Adrenal gland (tissue), 9 donors: ENCODE measurements at regions not wholly inside any gene's neighbourhood (a gene's known extent, or its start where the extent isn't known, plus 50 kb on each side); places are given as distances from the start of the nearest gene placed in this dataset.

Experiments
- DNase-seq, 7 donors: peaks; one replicate each; pipeline ENCODE4 v3.0.0-alpha.2; 2019 to 2020
- H3K27ac ChIP-seq, 5 donors: fragments of 200-600 bp; sonication (generic) in 4 of 5; 1 replicate in 3 of 5; 2 replicates in 2 of 5; pipeline versions ENCODE4 v1.5.1 to v1.8.0; 2016 to 2020; ENCODE audit warnings: mild to moderate bottlenecking in 1 of 5
- H3K27me3 ChIP-seq: fragments of 200-600 bp; 2 replicates; pipeline ENCODE4 v1.8.0; 2021
- H3K36me3 ChIP-seq, 2 donors: fragments of 200-600 bp; replicated peaks in 1 of 2; 1 replicate in 1 of 2; 2 replicates in 1 of 2; pipeline versions ENCODE4 v1.5.1 to v1.8.0; 2018 to 2022
- H3K4me1 ChIP-seq, 2 donors: fragments of 200-600 bp; replicated peaks in 1 of 2; 1 replicate in 1 of 2; 2 replicates in 1 of 2; pipeline versions ENCODE4 v1.5.1 to v1.8.0; 2018 to 2021
- H3K4me3 ChIP-seq, 4 donors: fragments of 200-600 bp; sonication (generic) in 3 of 4; one replicate each; pipeline ENCODE4 v1.5.1; 2016 to 2018
- H3K9me3 ChIP-seq, 3 donors: fragments of 200-600 bp; sonication (generic) in 1 of 3; replicated peaks in 1 of 3; 1 replicate in 2 of 3; 2 replicates in 1 of 3; pipeline versions ENCODE4 v1.5.1 to v1.8.0; 2016 to 2021
- POLR2A ChIP-seq, 2 donors: fragments of 450-650 bp; IDR thresholded peaks; one replicate each; pipeline ENCODE4 v1.6.1; 2017; ENCODE audit warnings: antibody characterized with exemption in 2 of 2, mild to moderate bottlenecking in 2 of 2, moderate library complexity in 1 of 2
- WGBS, 4 donors: extraction: QIAGEN DNeasy Blood & Tissue Kit in 2 of 4; methylation state at CpG; one replicate each; pipeline versions ENCODE4 v1.1.5 to v1.1.7; 2013 to 2017; 5-methylcytosine and 5-hydroxymethylcytosine counted together
- intact Hi-C, 2 donors: fragments of 100-400 bp; cut with DNase I; formaldehyde crosslinking; loops; one replicate each; pipeline versions ENCODE4 v1.14.1 to v1.15.0; 2022 to 2023
- TF ChIP-seq, protein P1 (sequence below), 6 experiments: fragments of 450-650 bp in 4 of 6; fragments of 200-600 bp in 2 of 6; sonication (generic) in 1 of 6; IDR thresholded peaks; 1 replicate in 5 of 6; 2 replicates in 1 of 6; pipeline versions ENCODE4 v1.5.1 to v1.8.0; 2016 to 2021; ENCODE audit warnings: antibody characterized with exemption in 6 of 6, mild to moderate bottlenecking in 2 of 6, moderate library complexity in 1 of 6
- donor health status: healthy with polysubstance abuse.
- donor health status: Bipolar disorder and iron deficiency.
- donor health status: DM: yes; HTN: yes; CAD: no.
- donor health status: DM: no; HTN: no; CAD: no.
- donor health status: DM: no; HTN: no; CAD: no.

- no peaks in the 10 kb centered on the region for H3K4me1 ChIP-seq
- no peak overlapping the region for H3K4me3 ChIP-seq
- TF ChIP-seq, protein P1, sequence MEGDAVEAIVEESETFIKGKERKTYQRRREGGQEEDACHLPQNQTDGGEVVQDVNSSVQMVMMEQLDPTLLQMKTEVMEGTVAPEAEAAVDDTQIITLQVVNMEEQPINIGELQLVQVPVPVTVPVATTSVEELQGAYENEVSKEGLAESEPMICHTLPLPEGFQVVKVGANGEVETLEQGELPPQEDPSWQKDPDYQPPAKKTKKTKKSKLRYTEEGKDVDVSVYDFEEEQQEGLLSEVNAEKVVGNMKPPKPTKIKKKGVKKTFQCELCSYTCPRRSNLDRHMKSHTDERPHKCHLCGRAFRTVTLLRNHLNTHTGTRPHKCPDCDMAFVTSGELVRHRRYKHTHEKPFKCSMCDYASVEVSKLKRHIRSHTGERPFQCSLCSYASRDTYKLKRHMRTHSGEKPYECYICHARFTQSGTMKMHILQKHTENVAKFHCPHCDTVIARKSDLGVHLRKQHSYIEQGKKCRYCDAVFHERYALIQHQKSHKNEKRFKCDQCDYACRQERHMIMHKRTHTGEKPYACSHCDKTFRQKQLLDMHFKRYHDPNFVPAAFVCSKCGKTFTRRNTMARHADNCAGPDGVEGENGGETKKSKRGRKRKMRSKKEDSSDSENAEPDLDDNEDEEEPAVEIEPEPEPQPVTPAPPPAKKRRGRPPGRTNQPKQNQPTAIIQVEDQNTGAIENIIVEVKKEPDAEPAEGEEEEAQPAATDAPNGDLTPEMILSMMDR (IDR thresholded peaks at IDR 0.05): no peak
- DNase-seq: no peak
- intact Hi-C loops: no loop called here
- 74 to 88% (median 82%) methylated on average over 7 of the region's 7 CpGs for WGBS, 4 donors
- H3K27me3 ChIP-seq: no peaks in the 10 kb centered on the region
- H3K27ac ChIP-seq: no peak overlapping the region
- H3K9me3 ChIP-seq: no peaks in the 10 kb centered on the region
- no peaks in the 10 kb centered on the region for H3K36me3 ChIP-seq
These were observed 75.2 kb upstream of the SLC14A2 start for GRCh38 chr18:45540125-45540524.

GRCh38 chr18:45541421-45541820 is 73.9 kb upstream of the SLC14A2 start:
- Histone ChIP-seq H3K36me3 (no peaks in the 10 kb centered on the region), H3K27me3 (no peaks in the 10 kb centered on the region), H3K9me3 (no peaks in the 10 kb centered on the region), H3K4me1 (no peaks in the 10 kb centered on the region), H3K4me3 (no peak overlapping the region), H3K27ac (no peak overlapping the region)
- intact Hi-C loops: no loop called here
- TF ChIP-seq, protein P1 (IDR thresholded peaks at IDR 0.05): no peak
- no peak for TF ChIP-seq POLR2A (IDR thresholded peaks at IDR 0.05)
- no peak for DNase-seq
- WGBS, 4 donors: 75 to 91% (median 83%) methylated on average over 2 of the region's 2 CpGs

DNA sequence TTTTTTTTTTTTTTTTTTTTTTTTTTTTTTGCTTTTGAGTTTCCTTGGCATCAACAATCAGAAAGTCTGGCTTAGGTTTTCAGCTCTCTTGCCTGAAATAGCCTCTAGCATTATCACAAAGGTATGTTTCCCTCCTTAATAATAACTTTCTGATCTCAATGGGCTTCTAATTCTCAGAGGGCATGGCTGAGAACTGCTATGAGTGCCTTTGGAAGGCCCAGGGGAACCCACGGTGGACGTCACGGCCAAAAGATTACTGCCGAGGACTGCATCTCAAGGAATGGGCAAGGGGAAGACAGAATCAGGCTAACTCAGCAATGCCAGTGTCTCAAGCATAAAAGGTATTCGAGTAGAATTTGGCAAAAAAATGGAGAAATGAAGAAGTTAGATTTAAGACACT is 73.2 kb upstream of the SLC14A2 start:
- TF ChIP-seq POLR2A (IDR thresholded peaks at IDR 0.05): no peak
- TF ChIP-seq, protein P1 (IDR thresholded peaks at IDR 0.05): no peak
- Histone ChIP-seq H3K4me3 (no peak overlapping the region), H3K9me3 (no peaks in the 10 kb centered on the region), H3K4me1 (no peaks in the 10 kb centered on the region), H3K27ac (no peak overlapping the region), H3K36me3 (no peaks in the 10 kb centered on the region), H3K27me3 (no peaks in the 10 kb centered on the region)
- intact Hi-C loops: no loop called here
- DNase-seq: no peak
- WGBS, 4 donors: 88 to 91% (median 90%) methylated on average over 5 of the region's 5 CpGs

GRCh38 chr18:45547910-45548309 is 67.4 kb upstream of the SLC14A2 start:
- H3K27ac ChIP-seq: no peak overlapping the region

More at GRCh38 chr18:45547910-45548309, 67.4 kb upstream of the SLC14A2 start:
- Histone ChIP-seq H3K9me3 (no peaks in the 10 kb centered on the region), H3K36me3 (no peaks in the 10 kb centered on the region), H3K4me1 (no peaks in the 10 kb centered on the region), H3K4me3 (no peak overlapping the region), H3K27me3 (no peaks in the 10 kb centered on the region)
- DNase-seq: no peak
- TF ChIP-seq, protein P1 (IDR thresholded peaks at IDR 0.05): no peak
- TF ChIP-seq POLR2A (IDR thresholded peaks at IDR 0.05): no peak
- intact Hi-C loops: no loop called here
- 81 to 92% (median 89%) methylated on average over 4 of the region's 4 CpGs for WGBS, 4 donors
